GM21390 (cell line): ENCODE measurements at regions not wholly inside any gene's neighbourhood (a gene's known extent, or its start where the extent isn't known, plus 50 kb on each side); places are given as distances from the start of the nearest gene placed in this dataset.
"Not testable (repeated sequence)": the region's sequence is repeated elsewhere in the genome, so short reads cannot be mapped to it uniquely, and the experiment has no call there.

ENCODE experiments used
- ATAC-seq: cut with Tn5 transposase; IDR thresholded peaks from one replicate; pipeline ENCODE4 v1.9.1; 2021; ENCODE audit not compliant: unreplicated experiment

DNA sequence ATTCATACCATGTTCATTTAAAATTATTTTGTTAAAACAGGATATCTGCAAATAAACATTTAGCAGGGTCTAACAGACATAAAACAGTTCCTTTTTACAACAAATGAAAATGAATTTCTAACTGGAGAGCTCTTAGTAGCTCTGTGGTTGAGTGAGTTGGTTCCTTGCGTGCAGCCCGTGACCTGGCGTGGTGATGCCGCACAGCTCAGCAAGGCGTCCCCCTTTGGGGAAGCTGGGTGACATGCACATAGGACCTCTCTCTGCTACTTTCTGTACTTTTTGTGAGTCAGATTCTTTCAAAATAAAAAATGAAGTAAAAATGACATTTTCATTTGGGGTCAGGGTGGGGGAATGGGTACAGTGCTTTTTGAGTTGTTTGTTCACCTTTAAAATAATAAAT is 75.9 kb downstream of the NPIPB11 start:
- ATAC-seq, result not testable (repeated sequence)

DNA sequence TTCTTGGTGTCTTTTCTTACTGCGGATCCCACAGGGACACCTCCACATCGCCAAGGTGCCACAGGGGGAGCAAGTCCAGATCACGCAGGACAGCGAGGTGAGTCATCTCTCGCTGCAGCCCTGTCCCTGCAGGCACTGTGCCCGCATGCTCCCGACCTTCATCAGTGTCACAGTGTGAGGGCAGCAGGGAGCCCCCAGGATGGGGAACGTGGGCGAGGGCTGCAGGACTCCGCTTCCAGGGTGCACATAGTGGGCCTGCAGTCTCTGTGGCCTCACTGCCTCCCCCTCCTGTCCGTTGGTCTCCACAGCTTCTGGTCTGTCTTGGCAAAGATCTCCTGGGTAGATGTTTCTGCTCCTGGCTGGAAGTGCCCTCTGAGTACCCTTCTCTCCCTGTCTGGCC is 78.0 kb downstream of the NPIPB11 start:
- ATAC-seq, result not testable (repeated sequence)

GRCh38 chr16:29327631-29328408 is 78.7 kb downstream of the NPIPB11 start:
- not testable (repeated sequence) for ATAC-seq

DNA sequence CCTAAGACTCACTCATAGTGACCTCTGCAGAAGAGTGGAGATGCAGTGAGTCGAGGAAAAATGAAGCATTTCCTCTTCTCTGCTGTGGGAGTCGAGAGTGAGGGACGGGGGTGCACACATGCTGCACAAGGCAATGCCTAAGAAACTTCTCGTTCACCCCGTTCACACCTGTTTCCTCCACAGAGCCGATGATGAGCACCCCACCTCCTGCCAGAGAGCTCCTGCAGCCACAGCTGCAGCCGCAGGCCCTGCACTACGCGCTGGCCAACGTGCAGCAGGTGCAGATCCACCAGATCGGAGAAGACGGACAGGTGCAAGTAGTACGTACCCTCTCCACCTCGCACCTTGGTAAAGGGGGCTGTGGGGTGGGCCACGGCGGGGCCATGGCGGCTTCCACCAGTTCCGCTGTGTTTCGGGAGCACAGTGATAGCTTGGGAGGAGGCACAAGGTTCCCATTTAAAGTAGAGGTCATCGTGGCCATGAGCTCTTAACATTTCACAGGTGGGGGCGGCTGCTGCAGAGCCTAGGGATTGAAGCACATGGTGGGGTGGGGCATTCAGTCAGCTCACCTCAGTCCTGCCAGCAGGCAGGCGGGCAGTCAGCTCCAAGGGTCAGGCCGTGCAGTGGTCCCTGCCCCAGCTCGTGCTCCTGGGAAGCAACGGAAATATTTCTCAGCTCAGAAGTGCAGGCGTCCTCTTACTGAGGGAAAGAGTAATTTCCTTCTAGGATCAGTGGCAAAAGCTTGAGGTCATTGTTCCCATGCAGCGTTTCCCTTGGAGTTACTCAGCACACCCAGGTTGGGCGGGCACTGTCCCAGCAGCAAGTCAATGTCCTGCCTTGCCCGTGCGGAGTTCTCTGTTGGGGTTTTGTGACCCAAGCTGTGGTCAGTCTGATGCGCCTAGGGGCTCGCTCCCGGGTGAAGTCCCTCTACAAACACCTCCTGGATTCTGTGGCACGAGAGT is 80.1 kb downstream of the NPIPB11 start:
- not testable (repeated sequence) for ATAC-seq

GRCh38 chr16:29323725-29324124 is 82.8 kb downstream of the NPIPB11 start:
- ATAC-seq, result not testable (repeated sequence)

GRCh38 chr16:29321585-29321984 is 84.9 kb downstream of the NPIPB11 start:
- ATAC-seq, result no peak

DNA sequence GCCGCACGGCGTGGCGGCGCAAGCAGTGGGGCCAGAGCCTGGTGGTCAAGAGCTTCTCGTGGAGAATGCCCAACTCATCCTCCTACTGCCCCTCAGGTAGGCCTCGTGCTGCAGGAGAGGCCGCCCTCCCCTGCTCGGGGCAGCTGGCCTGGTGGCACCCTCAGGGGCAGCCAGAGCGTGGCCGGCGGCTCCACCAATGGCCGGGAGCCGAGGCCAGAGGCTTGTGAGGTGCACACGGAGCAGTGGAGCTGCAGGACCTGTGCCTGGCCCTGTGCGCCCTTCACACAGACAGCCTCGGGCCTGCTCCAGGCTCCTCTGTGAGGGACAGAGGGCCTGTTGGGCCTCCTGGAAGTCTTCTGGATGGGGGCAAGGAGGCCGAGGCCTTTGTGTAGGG is 85.5 kb downstream of the NPIPB11 start:
- no peak for ATAC-seq

DNA sequence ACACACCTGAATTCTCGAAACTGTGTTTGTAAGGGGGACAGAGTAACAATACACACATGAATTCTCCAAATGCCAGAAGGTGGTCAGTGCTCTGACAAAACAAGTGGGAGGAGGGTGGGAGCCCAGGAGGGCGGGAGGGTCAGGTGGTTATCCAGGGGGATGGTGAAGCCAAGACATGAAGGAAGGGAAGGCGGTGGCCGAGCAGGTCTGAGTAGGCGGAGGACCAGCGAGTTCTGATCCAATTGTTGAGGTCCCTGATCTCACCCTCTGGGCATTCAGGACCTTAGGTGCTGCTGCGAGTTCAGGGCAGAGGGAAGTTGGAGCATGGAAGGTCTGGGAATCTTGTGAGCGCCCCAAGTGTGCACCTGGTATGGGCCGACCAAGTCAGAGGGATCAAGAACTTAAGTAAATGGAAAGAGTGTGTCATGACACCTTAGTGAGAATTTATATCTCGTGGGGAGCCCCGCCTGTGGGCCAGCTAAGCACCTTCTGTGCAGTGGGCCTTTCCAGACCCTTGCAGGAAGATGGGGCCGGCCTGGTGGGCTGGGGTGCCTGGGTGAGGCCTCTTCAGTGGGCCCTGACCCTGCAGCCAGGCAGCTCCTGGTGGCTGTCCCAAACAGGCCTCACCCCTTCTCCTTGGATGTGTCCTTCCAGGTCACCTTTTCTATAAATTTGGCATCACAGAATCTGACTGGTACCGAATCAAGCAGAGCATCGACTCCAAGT is 86.1 kb downstream of the NPIPB11 start:
- no peak for ATAC-seq

DNA sequence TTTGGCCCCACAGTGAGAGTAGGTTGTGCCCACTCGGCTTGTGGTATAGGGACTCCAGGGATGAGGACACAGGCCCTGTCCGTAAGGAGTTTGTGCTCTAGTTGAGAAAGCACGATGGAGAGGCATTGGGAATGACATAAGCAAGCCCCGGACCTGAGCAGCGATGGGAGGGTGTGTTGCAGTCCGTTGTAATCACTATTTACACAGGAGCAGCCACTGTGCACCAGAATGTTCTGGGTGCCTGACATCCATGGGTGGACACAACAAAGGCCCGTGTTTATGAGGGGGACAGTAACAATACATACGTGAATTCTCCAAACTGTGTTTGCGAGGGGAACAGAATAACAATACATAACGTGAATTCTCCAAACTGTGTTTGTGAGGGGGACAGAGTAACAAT is 86.8 kb downstream of the NPIPB11 start:
- ATAC-seq, result no peak

GRCh38 chr16:29318561-29318968 is 87.9 kb downstream of the NPIPB11 start:
- not testable (repeated sequence) for ATAC-seq

DNA sequence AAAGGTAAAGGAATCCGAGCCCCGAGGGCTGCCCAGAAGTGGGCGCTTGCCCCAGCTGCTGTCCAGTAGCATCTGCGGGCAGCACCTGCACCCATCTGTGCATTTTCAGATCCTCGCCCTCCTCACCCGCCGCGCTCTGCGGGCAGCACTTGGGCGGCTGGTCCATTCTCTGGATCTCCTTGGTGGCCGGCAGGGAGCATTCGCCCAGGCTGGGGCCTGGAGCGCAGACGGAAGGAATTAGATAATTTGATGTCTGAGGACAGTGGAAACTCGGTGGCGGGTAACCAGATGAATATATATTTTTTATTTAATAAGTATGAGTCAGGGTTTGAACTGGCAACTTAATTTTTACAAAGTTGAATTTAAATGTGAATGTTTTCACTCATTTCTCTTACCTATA is 88.5 kb downstream of the NPIPB11 start:
- no peak for ATAC-seq

- no peak for ATAC-seq
Observed at GRCh38 chr16:29317269-29317668, 89.2 kb downstream of the NPIPB11 start.

DNA sequence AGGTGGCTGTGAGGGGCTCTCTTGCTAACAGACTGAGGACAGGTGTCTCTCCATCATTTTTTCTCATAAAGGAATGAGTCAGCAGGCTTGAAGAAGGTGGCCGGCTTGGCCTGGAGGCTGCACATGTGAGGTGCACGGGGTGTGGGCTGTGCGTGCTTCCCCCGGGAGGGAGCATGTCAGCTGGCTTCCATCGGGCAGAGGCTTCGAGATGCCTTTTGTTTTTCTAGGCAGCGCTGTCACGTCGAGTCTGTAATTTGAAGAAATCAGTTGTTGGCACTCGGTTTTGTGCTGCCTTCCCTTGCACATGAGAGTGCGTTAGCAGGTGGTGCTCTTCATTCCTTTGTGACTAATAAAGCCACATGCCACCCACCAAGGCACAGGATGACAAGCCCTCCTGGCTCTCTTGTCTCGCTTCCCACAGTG is 89.7 kb downstream of the NPIPB11 start:
- no peak for ATAC-seq

DNA sequence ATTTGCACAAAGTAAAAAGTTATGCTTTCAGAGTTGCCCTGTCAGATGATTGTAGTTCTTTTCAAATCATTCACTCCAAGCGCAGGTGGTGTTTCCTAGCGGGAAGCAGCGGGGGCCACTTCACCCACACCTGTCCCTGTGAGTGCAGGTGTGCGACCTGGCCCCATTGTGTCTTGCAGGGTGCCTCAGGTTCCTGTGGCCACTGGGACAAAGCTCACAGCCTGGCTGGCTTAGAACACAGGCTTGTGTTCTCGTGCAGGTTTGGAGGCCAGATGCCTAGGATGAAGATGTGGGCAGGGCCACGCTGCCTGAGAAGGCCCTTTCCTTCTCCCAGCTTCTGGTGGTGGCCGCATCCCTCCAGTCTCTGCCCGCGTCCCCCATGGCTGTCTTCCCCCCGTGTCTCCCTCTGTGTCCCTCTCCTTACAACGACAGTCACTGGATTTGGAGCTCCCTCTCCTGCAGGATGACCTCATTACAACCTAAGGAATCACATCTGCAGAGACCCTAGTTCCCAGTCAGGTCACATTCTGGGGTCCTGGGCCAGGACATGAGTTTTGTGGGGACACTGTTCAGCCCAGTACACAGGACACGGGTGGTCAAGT is 90.5 kb downstream of the NPIPB11 start:
- ATAC-seq, result no peak

GRCh38 chr16:29315046-29315445 is 91.5 kb downstream of the NPIPB11 start:
- ATAC-seq, result no peak

DNA sequence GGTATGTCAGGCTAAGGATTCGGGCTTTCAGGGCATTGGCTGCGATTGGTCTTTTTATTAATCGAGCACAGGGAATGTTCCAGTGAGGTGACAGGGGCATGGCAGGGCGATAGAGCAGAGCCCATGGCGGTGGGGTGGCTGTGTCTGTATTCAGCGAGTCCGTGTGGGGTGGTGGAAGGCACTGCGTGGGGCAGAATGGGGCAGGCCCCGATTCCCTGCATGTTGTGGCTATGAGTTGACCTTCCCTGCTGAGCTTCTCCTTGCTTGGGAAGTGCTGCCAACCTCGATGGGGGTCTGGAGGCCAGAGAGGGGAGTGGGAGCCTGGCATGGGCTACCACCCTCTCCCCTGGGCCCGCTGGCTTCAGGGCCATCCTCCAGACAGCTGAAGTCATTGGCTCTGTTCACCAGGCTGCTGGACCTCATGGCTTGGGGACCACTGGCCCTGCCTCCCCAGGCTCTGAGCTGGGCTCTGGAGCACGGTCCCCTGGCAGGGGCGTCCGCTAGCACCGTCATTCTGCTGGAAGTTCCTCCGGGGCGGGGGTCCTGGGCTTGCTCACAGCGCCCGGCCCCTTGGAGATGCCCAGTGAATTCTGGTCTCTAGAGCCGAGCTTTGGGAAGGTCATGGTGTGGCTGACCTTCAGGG is 92.1 kb downstream of the NPIPB11 start:
- ATAC-seq, result no peak

DNA sequence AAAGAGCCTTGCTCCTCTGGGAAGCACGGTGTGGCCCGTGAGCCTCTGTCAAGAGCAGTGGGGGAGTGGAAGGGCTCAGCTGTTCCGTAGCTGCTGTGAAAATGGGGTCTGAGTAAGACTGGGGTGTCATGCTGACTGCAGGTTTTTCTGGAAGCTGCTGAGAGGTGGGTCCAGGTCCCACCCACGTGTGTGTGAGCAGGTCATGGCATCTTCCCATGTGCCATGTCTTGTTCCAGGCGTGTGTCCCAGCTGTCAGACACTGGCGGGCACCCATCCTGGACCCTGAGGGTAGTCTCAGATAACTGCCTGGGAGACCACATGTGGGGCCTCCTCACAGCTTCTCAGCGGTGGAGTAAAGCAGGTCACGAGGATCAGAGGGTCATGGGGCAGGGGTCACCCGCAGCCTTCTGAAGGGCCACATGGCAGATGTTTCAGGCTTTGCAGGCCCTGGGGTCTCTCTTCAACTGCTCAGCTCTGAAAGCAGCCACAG is 92.9 kb downstream of the NPIPB11 start:
- no peak for ATAC-seq

GRCh38 chr16:29312835-29313558 is 93.5 kb downstream of the NPIPB11 start:
- ATAC-seq, result no peak

DNA sequence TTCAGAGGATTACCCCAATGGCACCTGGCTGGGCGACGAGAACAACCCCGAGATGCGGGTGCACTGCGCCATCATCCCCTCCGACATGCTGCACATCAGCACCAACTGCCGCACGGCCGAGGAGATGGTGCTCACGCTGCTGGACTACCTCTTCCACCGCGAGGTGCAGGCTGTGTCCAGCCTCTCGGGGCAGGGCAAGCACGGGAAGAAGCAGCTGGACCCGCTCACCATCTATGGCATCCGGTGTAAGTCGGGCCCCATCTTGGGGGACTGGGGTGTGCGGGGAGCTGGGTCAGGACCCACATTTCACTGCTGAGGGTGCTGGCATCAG is 94.2 kb downstream of the NPIPB11 start:
- not testable (repeated sequence) for ATAC-seq
